ENCODE measurements at regions not wholly inside any gene's neighbourhood (a gene's known extent, or its start where the extent isn't known, plus 50 kb on each side); places are given as distances from the start of the nearest gene placed in this dataset.

GRCh38 chr4:86497131-86497530 lies 97.0 kb upstream of the PTPN13 start:
- H4K20me1 ChIP-seq (ENCODE audit: insufficient read depth): no peaks in the 10 kb centered on the region
- H3K27ac ChIP-seq (ENCODE audit: low read length): no peak overlapping the region
- H2AFZ ChIP-seq (ENCODE audit: low read depth, low read length): no peak overlapping the region
- no peak overlapping the region for H3K4me3 ChIP-seq (ENCODE audit: low read length)
- H3K79me2 ChIP-seq (replicated peaks; ENCODE audit: insufficient read depth, low read length): no peaks in the 10 kb centered on the region
- no peaks in the 10 kb centered on the region for H3K9me3 ChIP-seq (ENCODE audit: low read length)
- no peaks in the 10 kb centered on the region for H3K9me2 ChIP-seq (ENCODE audit: insufficient read depth, low read length)
- no peaks in the 10 kb centered on the region for H3K27me3 ChIP-seq (ENCODE audit: insufficient read depth, low read depth, low read length)
- H3K9ac ChIP-seq (ENCODE audit: low read length): no peak overlapping the region
- H3F3A ChIP-seq (ENCODE audit: insufficient read depth, low read length, poor library complexity, severe bottlenecking): no peaks in the 10 kb centered on the region
- no peak overlapping the region for H3K4me2 ChIP-seq (ENCODE audit: low read length)
- no peaks in the 10 kb centered on the region for H3K36me3 ChIP-seq (ENCODE audit: insufficient read depth, low read length)
- TF ChIP-seq SMC3 (conservative IDR thresholded peaks at IDR 0.05; ENCODE audit: poor library complexity): no peak
- TF ChIP-seq TAF1 (IDR thresholded peaks at IDR 0.05; ENCODE audit: low read depth): no peak
- TF ChIP-seq EZH2 (IDR thresholded peaks at IDR 0.05; ENCODE audit: borderline replicate concordance, insufficient read depth, low read length, poor library complexity, severe bottlenecking): no peak
- no peak for TF ChIP-seq EP300 (conservative IDR thresholded peaks at IDR 0.05; ENCODE audit: poor library complexity, severe bottlenecking)
- TF ChIP-seq RAD21 (conservative IDR thresholded peaks at IDR 0.05): no peak
- no peak for TF ChIP-seq POLR2AphosphoS5 (IDR thresholded peaks at IDR 0.05)
- TF ChIP-seq, protein P1, sequence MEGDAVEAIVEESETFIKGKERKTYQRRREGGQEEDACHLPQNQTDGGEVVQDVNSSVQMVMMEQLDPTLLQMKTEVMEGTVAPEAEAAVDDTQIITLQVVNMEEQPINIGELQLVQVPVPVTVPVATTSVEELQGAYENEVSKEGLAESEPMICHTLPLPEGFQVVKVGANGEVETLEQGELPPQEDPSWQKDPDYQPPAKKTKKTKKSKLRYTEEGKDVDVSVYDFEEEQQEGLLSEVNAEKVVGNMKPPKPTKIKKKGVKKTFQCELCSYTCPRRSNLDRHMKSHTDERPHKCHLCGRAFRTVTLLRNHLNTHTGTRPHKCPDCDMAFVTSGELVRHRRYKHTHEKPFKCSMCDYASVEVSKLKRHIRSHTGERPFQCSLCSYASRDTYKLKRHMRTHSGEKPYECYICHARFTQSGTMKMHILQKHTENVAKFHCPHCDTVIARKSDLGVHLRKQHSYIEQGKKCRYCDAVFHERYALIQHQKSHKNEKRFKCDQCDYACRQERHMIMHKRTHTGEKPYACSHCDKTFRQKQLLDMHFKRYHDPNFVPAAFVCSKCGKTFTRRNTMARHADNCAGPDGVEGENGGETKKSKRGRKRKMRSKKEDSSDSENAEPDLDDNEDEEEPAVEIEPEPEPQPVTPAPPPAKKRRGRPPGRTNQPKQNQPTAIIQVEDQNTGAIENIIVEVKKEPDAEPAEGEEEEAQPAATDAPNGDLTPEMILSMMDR (IDR thresholded peaks at IDR 0.05; ENCODE audit: poor library complexity, severe bottlenecking): no peak
- no peak for TF ChIP-seq MXI1 (conservative IDR thresholded peaks at IDR 0.05; ENCODE audit: poor library complexity, severe bottlenecking)
- no peak for TF ChIP-seq REST (IDR thresholded peaks at IDR 0.05; ENCODE audit: borderline replicate concordance)

DNA sequence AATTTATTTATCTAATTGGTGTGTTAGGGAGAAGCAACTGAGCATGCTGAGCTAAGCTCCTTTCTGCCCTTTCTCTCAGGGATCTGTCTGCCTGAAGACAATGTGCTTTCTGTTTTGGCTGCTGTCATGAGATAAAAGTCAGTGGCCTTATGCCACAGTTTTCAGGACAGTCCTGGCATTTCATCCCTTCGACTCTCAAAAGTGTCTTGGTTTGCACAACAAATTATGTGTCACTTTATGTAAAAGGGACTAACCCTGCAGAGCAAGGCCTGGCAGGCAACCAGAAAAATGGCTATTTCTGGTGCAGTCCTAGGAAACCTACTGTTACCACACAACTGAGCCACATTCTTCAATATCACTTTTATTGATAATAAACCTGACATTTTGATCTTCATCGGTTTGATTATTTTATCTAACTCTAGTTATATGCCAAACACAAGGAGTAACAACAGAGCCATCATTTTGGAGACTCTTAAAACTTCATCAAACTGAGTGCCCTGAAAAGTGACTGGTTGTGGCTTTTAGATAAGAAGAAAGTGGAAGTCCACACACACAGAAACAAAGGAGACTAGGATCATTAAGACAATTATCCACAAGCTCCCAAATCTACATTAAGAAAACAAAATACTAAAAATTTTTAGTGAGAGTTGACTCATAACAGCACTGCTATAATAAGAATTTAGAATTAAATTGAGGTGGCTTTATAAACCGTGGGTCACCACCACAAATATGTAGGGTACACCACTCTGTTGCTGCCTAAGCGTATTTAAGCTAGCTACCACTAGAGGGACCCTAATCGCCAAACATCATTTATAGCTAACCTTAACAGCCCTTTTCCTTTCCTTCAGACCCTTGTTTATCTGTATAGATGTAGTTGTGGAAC lies 95.9 kb upstream of the PTPN13 start:
- peak; percentile 86 for TF ChIP-seq RAD21 (conservative IDR thresholded peaks at IDR 0.05)
- TF ChIP-seq EP300 (conservative IDR thresholded peaks at IDR 0.05; ENCODE audit: poor library complexity, severe bottlenecking): no peak
- no peak for TF ChIP-seq POLR2AphosphoS5 (IDR thresholded peaks at IDR 0.05)
- TF ChIP-seq, protein P1 (IDR thresholded peaks at IDR 0.05; ENCODE audit: poor library complexity, severe bottlenecking): peak; percentile 86
- no peak for TF ChIP-seq EZH2 (IDR thresholded peaks at IDR 0.05; ENCODE audit: borderline replicate concordance, insufficient read depth, low read length, poor library complexity, severe bottlenecking)
- TF ChIP-seq SMC3 (conservative IDR thresholded peaks at IDR 0.05; ENCODE audit: poor library complexity): peak; percentile 90
- H2AFZ ChIP-seq (ENCODE audit: low read depth, low read length): no peak overlapping the region
- no peaks in the 10 kb centered on the region for H3K9me3 ChIP-seq (ENCODE audit: low read length)
- H3K9ac ChIP-seq (ENCODE audit: low read length): no peak overlapping the region
- no peaks in the 10 kb centered on the region for H3K9me2 ChIP-seq (ENCODE audit: insufficient read depth, low read length)
- H3K27ac ChIP-seq (ENCODE audit: low read length): no peak overlapping the region
- H4K20me1 ChIP-seq (ENCODE audit: insufficient read depth): no peaks in the 10 kb centered on the region
- no peak overlapping the region for H3K4me3 ChIP-seq (ENCODE audit: low read length)
- H3K4me2 ChIP-seq (ENCODE audit: low read length): no peak overlapping the region
- no peaks in the 10 kb centered on the region for H3K79me2 ChIP-seq (replicated peaks; ENCODE audit: insufficient read depth, low read length)
- no peaks in the 10 kb centered on the region for H3F3A ChIP-seq (ENCODE audit: insufficient read depth, low read length, poor library complexity, severe bottlenecking)
- H3K36me3 ChIP-seq (ENCODE audit: insufficient read depth, low read length): no peaks in the 10 kb centered on the region
- H3K27me3 ChIP-seq (ENCODE audit: insufficient read depth, low read depth, low read length): no peaks in the 10 kb centered on the region

All from neural cell (in vitro differentiated cells).